ENCODE measurements at regions not wholly inside any gene's neighbourhood (a gene's known extent, or its start where the extent isn't known, plus 50 kb on each side); places are given as distances from the start of the nearest gene placed in this dataset.

- Histone ChIP-seq H3K9me3 (ENCODE audit: control insufficient read depth, low read depth, low read length) (no peaks in the 10 kb centered on the region), H3K9ac (ENCODE audit: control insufficient read depth, extremely low read depth, insufficient read depth, low read length) (no peak overlapping the region), H4K20me1 (ENCODE audit: control insufficient read depth, extremely low read depth, insufficient read depth, low read length) (no peaks in the 10 kb centered on the region), H3K9me1 (ENCODE audit: control insufficient read depth, extremely low read depth, insufficient read depth, low read length) (no peaks in the 10 kb centered on the region), H3K4me2 (ENCODE audit: control insufficient read depth, extremely low read depth, insufficient read depth, low read depth, low read length) (no peak overlapping the region), H3K4me3 (ENCODE audit: control insufficient read depth in 2 of 3, extremely low read depth in 1 of 3, insufficient read depth in 2 of 3, low read depth in 1 of 3, low read length in 3 of 3) (no peak overlapping the region), H2AFZ (ENCODE audit: control insufficient read depth, low read length) (no peak overlapping the region), H3K36me3 (ENCODE audit: control insufficient read depth in 2 of 2, extremely low read depth in 1 of 2, insufficient read depth in 2 of 2, low read length in 2 of 2) (no peaks in the 10 kb centered on the region), H3K79me2 (ENCODE audit: control insufficient read depth, insufficient read depth, low read length) (no peaks in the 10 kb centered on the region), H3K27me3 (ENCODE audit: control insufficient read depth, extremely low read depth, insufficient read depth, low read length) (no peaks in the 10 kb centered on the region), H3K27ac (ENCODE audit: control insufficient read depth, insufficient read depth, low read length) (no peak overlapping the region), H3K4me1 (ENCODE audit: control insufficient read depth, extremely low read depth, insufficient read depth, low read length) (no peaks in the 10 kb centered on the region)
- DNase-seq (ENCODE audit: low read depth, low spot score) = no peak
- TF ChIP-seq EZH2 (IDR thresholded peaks at IDR 0.05; ENCODE audit: low read length) = no peak
- TF ChIP-seq, protein P1, sequence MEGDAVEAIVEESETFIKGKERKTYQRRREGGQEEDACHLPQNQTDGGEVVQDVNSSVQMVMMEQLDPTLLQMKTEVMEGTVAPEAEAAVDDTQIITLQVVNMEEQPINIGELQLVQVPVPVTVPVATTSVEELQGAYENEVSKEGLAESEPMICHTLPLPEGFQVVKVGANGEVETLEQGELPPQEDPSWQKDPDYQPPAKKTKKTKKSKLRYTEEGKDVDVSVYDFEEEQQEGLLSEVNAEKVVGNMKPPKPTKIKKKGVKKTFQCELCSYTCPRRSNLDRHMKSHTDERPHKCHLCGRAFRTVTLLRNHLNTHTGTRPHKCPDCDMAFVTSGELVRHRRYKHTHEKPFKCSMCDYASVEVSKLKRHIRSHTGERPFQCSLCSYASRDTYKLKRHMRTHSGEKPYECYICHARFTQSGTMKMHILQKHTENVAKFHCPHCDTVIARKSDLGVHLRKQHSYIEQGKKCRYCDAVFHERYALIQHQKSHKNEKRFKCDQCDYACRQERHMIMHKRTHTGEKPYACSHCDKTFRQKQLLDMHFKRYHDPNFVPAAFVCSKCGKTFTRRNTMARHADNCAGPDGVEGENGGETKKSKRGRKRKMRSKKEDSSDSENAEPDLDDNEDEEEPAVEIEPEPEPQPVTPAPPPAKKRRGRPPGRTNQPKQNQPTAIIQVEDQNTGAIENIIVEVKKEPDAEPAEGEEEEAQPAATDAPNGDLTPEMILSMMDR (optimal IDR thresholded peaks at IDR 0.05 in 1 of 3, IDR thresholded peaks at IDR 0.05 in 1 of 3, conservative IDR thresholded peaks at IDR 0.05 in 1 of 3; ENCODE audit: extremely low read depth in 1 of 3, insufficient read depth in 2 of 3, low read length in 3 of 3) = no peak
- dilution Hi-C loops (cut with MboI; ENCODE audit: extremely low pct_ligation_motif_present, low sequenced_read_pairs) = no loop called here
- FAIRE-seq = no peak
These were observed 1925.3 kb upstream of the ACO1 start for GRCh38 chr9:30459156-30459555.

- Histone ChIP-seq H4K20me1 (ENCODE audit: control insufficient read depth, extremely low read depth, insufficient read depth, low read length) (no peaks in the 10 kb centered on the region), H3K4me3 (ENCODE audit: control insufficient read depth in 2 of 3, extremely low read depth in 1 of 3, insufficient read depth in 2 of 3, low read depth in 1 of 3, low read length in 3 of 3) (no peak overlapping the region), H3K4me2 (ENCODE audit: control insufficient read depth, extremely low read depth, insufficient read depth, low read depth, low read length) (no peak overlapping the region), H2AFZ (ENCODE audit: control insufficient read depth, low read length) (no peak overlapping the region), H3K9ac (ENCODE audit: control insufficient read depth, extremely low read depth, insufficient read depth, low read length) (no peak overlapping the region), H3K4me1 (ENCODE audit: control insufficient read depth, extremely low read depth, insufficient read depth, low read length) (no peaks in the 10 kb centered on the region), H3K27me3 (ENCODE audit: control insufficient read depth, extremely low read depth, insufficient read depth, low read length) (no peaks in the 10 kb centered on the region), H3K36me3 (ENCODE audit: control insufficient read depth in 2 of 2, extremely low read depth in 1 of 2, insufficient read depth in 2 of 2, low read length in 2 of 2) (no peaks in the 10 kb centered on the region), H3K9me1 (ENCODE audit: control insufficient read depth, extremely low read depth, insufficient read depth, low read length) (no peaks in the 10 kb centered on the region), H3K27ac (ENCODE audit: control insufficient read depth, insufficient read depth, low read length) (no peak overlapping the region), H3K9me3 (ENCODE audit: control insufficient read depth, low read depth, low read length) (no peaks in the 10 kb centered on the region), H3K79me2 (ENCODE audit: control insufficient read depth, insufficient read depth, low read length) (no peaks in the 10 kb centered on the region)
- DNase-seq (ENCODE audit: low read depth, low spot score) (no peak), FAIRE-seq (no peak)
- dilution Hi-C loops (cut with MboI; ENCODE audit: extremely low pct_ligation_motif_present, low sequenced_read_pairs) = no loop called here
- no peak for TF ChIP-seq EZH2 (IDR thresholded peaks at IDR 0.05; ENCODE audit: low read length)
- TF ChIP-seq, protein P1 (optimal IDR thresholded peaks at IDR 0.05 in 1 of 3, IDR thresholded peaks at IDR 0.05 in 1 of 3, conservative IDR thresholded peaks at IDR 0.05 in 1 of 3; ENCODE audit: extremely low read depth in 1 of 3, insufficient read depth in 2 of 3, low read length in 3 of 3) = no peak
These were observed 1907.6 kb upstream of the ACO1 start for GRCh38 chr9:30476826-30477225.

Measured in keratinocyte (primary cell).